Pons (tissue), 1 donor: ENCODE measurements at regions not wholly inside any gene's neighbourhood (a gene's known extent, or its start where the extent isn't known, plus 50 kb on each side); places are given as distances from the start of the nearest gene placed in this dataset.
A peak's percentile ranks its signal among the peaks of the same experiment; 100 is the strongest.

Experiments used
- DNase-seq: peaks from one replicate; pipeline ENCODE4 v3.0.0-alpha.2; 2016; ENCODE audit warnings: low spot score

- DNase-seq, result no peak
These were observed 150.6 kb upstream of the RAB12 start for GRCh38 chr18:8458546-8459215.

- DNase-seq, result no peak
These were observed 148.5 kb upstream of the RAB12 start for GRCh38 chr18:8460748-8461147.

- no peak for DNase-seq
These were observed 147.7 kb upstream of the RAB12 start for GRCh38 chr18:8461544-8461943.

GRCh38 chr18:8462651-8463185, 146.5 kb upstream of the RAB12 start:
- no peak for DNase-seq

GRCh38 chr18:8463791-8464190, 145.4 kb upstream of the RAB12 start:
- no peak for DNase-seq

- DNase-seq, result no peak
These were observed 141.0 kb upstream of the RAB12 start for GRCh38 chr18:8468191-8468590.

- no peak for DNase-seq
These were observed 140.3 kb upstream of the RAB12 start for GRCh38 chr18:8468921-8469335.

- peak; percentile 28 for DNase-seq
These were observed 139.6 kb upstream of the RAB12 start for GRCh38 chr18:8469544-8470130.

- DNase-seq, result no peak
These were observed 137.9 kb upstream of the RAB12 start for GRCh38 chr18:8471372-8471771.

GRCh38 chr18:8474661-8475060, 134.6 kb upstream of the RAB12 start:
- no peak for DNase-seq

- no peak for DNase-seq
These were observed 131.6 kb upstream of the RAB12 start for GRCh38 chr18:8477615-8478014.

- DNase-seq, result peak; percentile 37
These were observed 130.9 kb upstream of the RAB12 start for GRCh38 chr18:8478166-8478967.

- no peak for DNase-seq
These were observed 130.3 kb upstream of the RAB12 start for GRCh38 chr18:8478968-8479370.

- no peak for DNase-seq
These were observed 129.4 kb upstream of the RAB12 start for GRCh38 chr18:8479789-8480188.

GRCh38 chr18:8480506-8481328, 128.5 kb upstream of the RAB12 start:
- peak; percentile 69 for DNase-seq

GRCh38 chr18:8484951-8485350, 124.3 kb upstream of the RAB12 start:
- DNase-seq, result no peak

- no peak for DNase-seq
These were observed 119.5 kb upstream of the RAB12 start for GRCh38 chr18:8489761-8490160.

- no peak for DNase-seq
These were observed 117.7 kb upstream of the RAB12 start for GRCh38 chr18:8491516-8491915.

GRCh38 chr18:8493141-8493540, 116.1 kb upstream of the RAB12 start:
- no peak for DNase-seq

GRCh38 chr18:8496186-8496585, 113.1 kb upstream of the RAB12 start:
- no peak for DNase-seq

- DNase-seq, result no peak
These were observed 110.3 kb upstream of the RAB12 start for GRCh38 chr18:8498905-8499304.
